Type B pancreatic cell (in vitro differentiated cells): ENCODE measurements at regions not wholly inside any gene's neighbourhood (a gene's known extent, or its start where the extent isn't known, plus 50 kb on each side); places are given as distances from the start of the nearest gene placed in this dataset.

Experiments
- DNase-seq: peaks from one replicate; pipeline ENCODE4 v3.0.0; 2021; ENCODE audit warnings: mixed read lengths; ENCODE audit not compliant: unreplicated experiment; ENCODE audit errors: extremely low spot score
- H3K27ac Mint-ChIP-seq: 2 replicates; pipeline ENCODE4 v1.8.0; 2021; ENCODE audit warnings: mild to moderate bottlenecking, mixed read lengths
- H3K27me3 Mint-ChIP-seq: 2 replicates; pipeline ENCODE4 v1.8.0; 2021; ENCODE audit warnings: mixed read lengths
- H3K36me3 Mint-ChIP-seq: 2 replicates; pipeline ENCODE4 v1.8.0; 2021; ENCODE audit warnings: mixed read lengths
- H3K4me1 Mint-ChIP-seq: one replicate; pipeline ENCODE4 v1.8.0; 2021; ENCODE audit warnings: mixed read lengths; ENCODE audit not compliant: unreplicated experiment
- H3K4me3 Mint-ChIP-seq: 2 replicates; pipeline ENCODE4 v1.8.0; 2021; ENCODE audit warnings: mild to moderate bottlenecking, mixed read lengths
- H3K9me3 Mint-ChIP-seq: 2 replicates; pipeline ENCODE4 v1.8.0; 2021; ENCODE audit warnings: mixed read lengths
- CTCF ChIP-seq: fragments of 200-600 bp; sonication (generic); conservative IDR thresholded peaks from 2 replicates; pipeline ENCODE4 v1.5.0; 2021; ENCODE audit warnings: antibody characterized with exemption, mild to moderate bottlenecking

- no peaks in the 10 kb centered on the region for H3K9me3 Mint-ChIP-seq
- peaks cover 4% of the 10 kb centered on the region for H3K27me3 Mint-ChIP-seq
- no peak overlapping the region for H3K4me3 Mint-ChIP-seq
- no peaks in the 10 kb centered on the region for H3K36me3 Mint-ChIP-seq
- no peak overlapping the region for H3K27ac Mint-ChIP-seq
- H3K4me1 Mint-ChIP-seq, result no peaks in the 10 kb centered on the region
- DNase-seq, result no peak
- TF ChIP-seq CTCF, result no peak
Measured at GRCh38 chr9:90033028-90033650, 428.3 kb downstream of the GADD45G start.

- Mint-ChIP-seq H3K36me3 (no peaks in the 10 kb centered on the region), H3K27ac (no peak overlapping the region), H3K4me1 (no peaks in the 10 kb centered on the region), H3K9me3 (no peaks in the 10 kb centered on the region), H3K27me3 (peaks cover 4% of the 10 kb centered on the region), H3K4me3 (no peak overlapping the region)
- no peak for DNase-seq
- no peak for TF ChIP-seq CTCF
Measured at GRCh38 chr9:90034071-90034470, 429.3 kb downstream of the GADD45G start.

- no peak overlapping the region for H3K27ac Mint-ChIP-seq
- H3K4me1 Mint-ChIP-seq, result no peaks in the 10 kb centered on the region
- no peak overlapping the region for H3K4me3 Mint-ChIP-seq
Measured at GRCh38 chr9:90035471-90035870, 430.7 kb downstream of the GADD45G start.

GRCh38 chr9:90037146-90037797 lies 432.5 kb downstream of the GADD45G start:
- no peak overlapping the region for H3K27ac Mint-ChIP-seq
- H3K27me3 Mint-ChIP-seq, result peaks cover 8% of the 10 kb centered on the region
- DNase-seq, result no peak
- no peaks in the 10 kb centered on the region for H3K36me3 Mint-ChIP-seq
- H3K9me3 Mint-ChIP-seq, result peaks cover 4% of the 10 kb centered on the region
- no peak overlapping the region for H3K4me3 Mint-ChIP-seq
- TF ChIP-seq CTCF, result no peak
- no peaks in the 10 kb centered on the region for H3K4me1 Mint-ChIP-seq

More at GRCh38 chr9:90035471-90035870, 430.7 kb downstream of the GADD45G start:
- H3K9me3 Mint-ChIP-seq, result peaks cover 4% of the 10 kb centered on the region
- no peak for DNase-seq
- H3K36me3 Mint-ChIP-seq, result no peaks in the 10 kb centered on the region
- peaks cover 8% of the 10 kb centered on the region for H3K27me3 Mint-ChIP-seq
- TF ChIP-seq CTCF, result no peak

- Mint-ChIP-seq H3K4me3 (no peak overlapping the region), H3K4me1 (no peaks in the 10 kb centered on the region), H3K27me3 (peaks cover 8% of the 10 kb centered on the region), H3K36me3 (no peaks in the 10 kb centered on the region), H3K9me3 (peaks cover 4% of the 10 kb centered on the region), H3K27ac (no peak overlapping the region)
- no peak for DNase-seq
- TF ChIP-seq CTCF, result no peak
Measured at GRCh38 chr9:90038763-90039162, 434.0 kb downstream of the GADD45G start.
